HL-60 (cell line): ENCODE measurements at regions not wholly inside any gene's neighbourhood (a gene's known extent, or its start where the extent isn't known, plus 50 kb on each side); places are given as distances from the start of the nearest gene placed in this dataset.

Experiments used
- CTCF ChIP-seq: IDR thresholded peaks from one replicate; pipeline ENCODE4 v1.5.1; 2011; ENCODE audit warnings: low read length, control low read depth, inconsistent platforms; ENCODE audit not compliant: insufficient read depth
- POLR2AphosphoS5 ChIP-seq: IDR thresholded peaks from 2 replicates; pipeline ENCODE4 v1.6.1; 2012; ENCODE audit warnings: low read depth
- SPI1 ChIP-seq: IDR thresholded peaks from 2 replicates; pipeline ENCODE4 v1.6.1; 2012; ENCODE audit warnings: low read depth, mild to moderate bottlenecking, borderline replicate concordance

DNA sequence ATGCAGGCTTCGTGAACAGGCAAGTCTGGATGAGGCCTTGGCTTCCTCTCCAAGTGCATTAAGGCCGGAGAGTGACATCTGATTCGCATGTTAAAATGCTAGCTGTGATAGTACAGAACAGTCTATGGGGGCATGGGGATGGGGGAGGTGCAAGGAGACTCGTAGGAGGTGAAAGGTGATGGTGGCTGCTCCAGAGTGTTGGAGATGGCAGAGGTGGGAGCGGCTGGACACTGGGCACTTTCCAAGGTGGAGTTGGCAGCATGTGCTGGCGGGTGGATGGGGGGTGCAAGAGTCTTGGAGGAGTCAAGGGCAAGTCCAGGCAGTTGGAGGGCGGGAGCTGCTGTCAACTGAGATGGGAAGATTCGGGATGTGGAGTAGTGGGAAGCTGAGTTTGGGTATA lies 350.9 kb upstream of the TNRC6C start:
- TF ChIP-seq CTCF (no peak), POLR2AphosphoS5 (no peak), SPI1 (no peak)
